ENCODE measurements at regions not wholly inside any gene's neighbourhood (a gene's known extent, or its start where the extent isn't known, plus 50 kb on each side); places are given as distances from the start of the nearest gene placed in this dataset.
"Not testable (repeated sequence)": the region's sequence is repeated elsewhere in the genome, so short reads cannot be mapped to it uniquely, and the experiment has no call there.

DNA sequence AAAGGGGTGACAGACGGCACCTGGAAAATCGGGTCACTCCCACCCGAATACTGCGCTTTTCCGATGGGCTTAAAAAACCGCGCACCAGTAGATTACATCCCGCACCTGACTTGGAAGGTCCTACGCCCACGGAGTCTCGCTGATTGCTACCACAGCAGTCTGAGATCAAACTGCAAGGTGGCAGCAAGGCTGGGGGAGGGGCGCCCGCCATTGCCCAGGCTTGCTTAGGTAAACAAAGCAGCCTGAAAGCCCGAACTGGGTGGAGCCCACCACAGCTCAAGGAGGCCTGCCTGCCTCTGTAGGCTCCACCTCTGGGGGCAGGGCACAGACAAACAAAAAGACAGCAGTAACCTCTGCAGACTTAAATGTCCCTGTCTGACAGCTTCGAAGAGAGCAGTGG, 234.2 kb upstream of the ANXA10 start:
- not testable (repeated sequence) for DNase-seq

DNA sequence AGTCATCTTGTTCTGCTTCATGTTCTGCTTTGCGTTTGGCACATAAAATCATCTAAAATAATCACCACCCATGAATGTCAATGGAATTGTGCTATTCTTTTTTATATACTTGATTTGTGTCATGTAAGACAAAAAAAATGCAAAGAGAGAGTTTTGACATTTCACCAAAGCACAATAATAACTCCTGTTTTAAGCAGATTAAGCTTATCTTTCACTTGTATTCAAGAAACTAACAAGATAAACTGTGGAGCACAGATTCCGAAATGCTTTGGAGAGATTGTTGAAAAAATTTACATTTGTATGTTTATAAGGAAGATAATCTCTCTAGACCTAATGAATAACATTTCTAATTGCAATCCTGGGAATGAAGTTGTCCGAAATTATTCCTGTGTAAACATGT, 225.1 kb upstream of the ANXA10 start:
- DNase-seq: no peak

DNA sequence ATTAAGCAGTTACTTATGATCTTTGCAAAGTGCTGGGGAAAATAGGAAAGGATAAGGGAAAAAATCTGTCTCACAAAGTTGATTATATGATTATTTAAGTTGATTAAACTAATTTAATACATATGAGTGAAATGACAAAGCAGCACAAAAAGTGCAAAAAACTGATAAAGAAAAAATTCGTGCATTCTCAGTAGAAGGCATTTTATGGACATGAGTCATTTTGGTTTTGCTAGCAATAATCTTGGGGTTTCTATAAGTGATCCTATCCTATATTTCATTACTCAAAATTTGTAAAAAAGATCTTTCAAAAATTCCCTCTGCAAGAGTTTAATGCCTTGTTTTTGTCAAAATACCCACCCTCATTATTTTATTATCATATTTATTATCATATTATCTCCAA, 224.2 kb upstream of the ANXA10 start:
- DNase-seq: no peak

DNA sequence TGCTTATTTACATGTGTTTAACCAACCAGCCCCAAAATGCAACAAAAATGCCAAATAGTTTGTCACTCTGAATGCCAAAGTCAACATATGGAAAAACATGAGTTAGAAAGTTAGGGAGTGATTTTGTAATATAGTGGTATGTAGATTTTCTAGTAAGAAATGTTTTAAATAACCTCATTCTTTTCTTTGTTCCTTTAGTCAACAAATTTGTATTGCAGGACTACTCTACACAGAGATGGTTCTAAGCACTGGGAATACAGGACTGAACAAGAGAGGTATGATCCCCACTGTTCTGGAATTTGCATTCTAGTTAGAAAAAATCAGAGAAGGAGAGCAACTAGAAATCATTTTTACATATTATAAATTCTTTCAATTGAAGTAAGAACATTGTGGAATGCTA, 218.8 kb upstream of the ANXA10 start:
- DNase-seq: no peak

DNA sequence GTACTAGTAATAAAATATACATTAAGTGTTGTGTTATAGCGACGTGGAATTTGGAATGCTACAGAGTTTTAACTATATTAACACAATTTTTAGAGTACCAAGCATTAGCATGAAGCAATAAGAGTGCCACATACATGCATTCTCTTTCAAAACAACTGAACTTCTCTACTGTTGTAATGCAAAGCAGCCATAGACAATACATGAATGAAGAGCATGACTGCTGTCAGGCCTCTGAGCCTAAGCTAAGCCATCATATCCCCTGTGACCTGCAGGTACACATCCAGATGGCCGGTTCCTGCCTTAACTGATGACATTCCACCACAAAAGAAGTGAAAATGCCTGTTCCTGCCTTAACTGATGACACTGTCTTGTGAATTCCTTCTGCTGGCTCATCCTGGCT, 216.2 kb upstream of the ANXA10 start:
- not testable (repeated sequence) for DNase-seq

DNA sequence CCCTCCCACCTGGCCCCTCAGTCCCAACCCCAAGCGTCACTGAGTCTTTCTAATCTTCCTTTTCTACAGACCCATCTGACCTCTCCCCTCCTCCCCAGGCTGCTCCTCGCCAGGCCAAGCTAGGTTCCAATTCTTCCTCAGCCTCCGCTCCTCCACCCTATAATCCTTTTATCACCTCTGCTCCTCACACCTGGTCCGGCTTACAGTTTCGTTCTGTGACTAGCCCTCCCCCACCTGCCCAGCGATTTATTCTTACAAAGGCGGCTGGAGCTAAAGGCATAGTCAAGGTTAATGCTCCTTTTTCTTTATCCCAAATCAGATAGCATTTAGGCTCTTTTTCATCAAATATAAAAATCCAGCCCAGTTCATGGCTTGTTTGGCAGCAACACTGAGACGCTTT, 214.5 kb upstream of the ANXA10 start:
- DNase-seq: not testable (repeated sequence)

DNA sequence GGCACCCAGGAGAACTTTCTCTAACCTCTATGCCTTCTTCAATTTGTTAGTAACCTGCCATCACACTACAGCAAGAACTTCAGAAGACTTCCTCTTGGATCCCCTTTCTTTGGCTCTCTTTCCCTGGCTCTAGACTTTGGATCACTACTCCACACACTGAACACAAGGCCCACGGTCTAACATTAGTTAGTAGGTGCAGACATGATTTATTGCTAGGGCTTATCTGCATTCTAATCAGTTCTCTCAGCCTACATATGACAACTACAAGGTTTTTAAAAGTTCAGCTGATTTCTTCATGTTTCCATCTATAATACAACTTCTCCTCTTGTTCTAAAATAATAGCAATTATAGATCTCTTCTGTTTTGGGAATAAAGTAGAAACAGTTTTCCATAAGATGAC, 209.1 kb upstream of the ANXA10 start:
- DNase-seq: no peak

DNA sequence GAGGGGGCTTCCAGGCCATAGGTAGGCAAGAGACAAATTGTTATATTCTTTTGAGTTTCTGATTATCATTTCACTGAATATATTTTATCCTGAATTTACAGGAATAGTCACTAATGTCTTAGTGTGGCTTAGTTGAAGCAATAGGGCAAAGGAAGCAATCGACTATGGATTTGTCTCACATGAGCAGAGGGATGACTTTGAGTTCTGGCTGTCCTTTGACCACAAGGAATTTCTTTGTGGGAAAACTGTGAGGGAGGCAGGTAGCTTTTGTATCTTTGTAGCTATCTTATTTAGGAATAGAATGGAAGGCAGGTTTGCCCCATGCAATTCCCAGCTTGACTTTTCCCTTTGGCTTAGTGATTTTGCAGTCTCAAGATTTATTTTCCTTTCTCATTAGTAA, 207.3 kb upstream of the ANXA10 start:
- DNase-seq: no peak

DNA sequence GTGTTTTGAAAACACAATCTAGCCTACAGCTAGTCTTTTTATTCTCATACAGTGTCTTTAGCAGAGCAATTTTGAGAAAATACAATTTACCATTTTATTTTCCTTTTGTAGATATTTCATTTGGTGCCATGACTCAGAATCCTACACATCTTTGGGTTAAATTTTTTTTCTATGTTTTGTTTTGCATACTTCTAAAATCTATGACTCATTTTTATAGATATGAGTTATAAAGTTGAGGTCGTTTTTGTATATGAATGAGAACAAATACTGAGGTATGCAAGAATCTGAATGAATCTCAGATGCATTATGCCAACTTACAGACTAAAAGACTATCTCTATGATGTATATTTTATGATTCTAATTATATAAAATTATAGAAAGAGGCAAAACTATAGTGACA, 206.5 kb upstream of the ANXA10 start:
- no peak for DNase-seq

DNA sequence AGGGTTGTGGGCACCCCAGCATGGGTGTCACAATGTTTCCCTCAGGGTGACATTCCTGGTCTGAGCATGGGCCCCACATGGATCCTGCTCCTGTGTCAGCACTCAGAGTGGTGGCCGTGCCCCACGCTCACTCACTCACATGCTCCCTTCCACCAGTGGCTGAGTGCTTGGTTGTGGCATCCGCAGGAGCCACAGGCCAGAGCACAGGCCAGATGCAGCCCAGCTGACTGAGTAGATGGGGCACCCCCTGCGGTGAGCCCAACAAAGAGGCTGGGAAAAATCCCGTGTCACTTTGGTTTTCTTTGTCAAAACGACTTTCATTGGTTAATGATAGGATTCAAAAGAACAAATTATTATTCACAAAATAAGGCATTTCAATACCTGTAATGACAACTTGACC, 204.6 kb upstream of the ANXA10 start:
- DNase-seq: no peak

DNA sequence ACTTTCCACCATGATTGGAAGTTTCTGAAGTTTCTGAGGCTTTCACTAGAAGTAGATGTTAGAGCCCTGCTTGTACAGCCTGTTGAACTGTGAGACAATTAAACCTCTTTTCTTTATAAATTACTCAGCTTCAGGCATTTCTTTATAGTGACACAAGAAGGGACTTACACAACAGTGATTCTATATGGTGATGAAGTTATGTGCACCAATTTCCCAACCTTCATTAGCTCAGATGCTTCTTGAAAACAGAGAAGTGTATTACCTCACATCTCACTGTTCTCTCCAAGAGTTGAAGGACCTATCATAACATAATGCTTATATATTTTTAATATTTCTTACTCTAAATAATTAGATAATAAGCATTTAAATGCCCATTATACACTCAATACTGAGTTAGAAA, 202.1 kb upstream of the ANXA10 start:
- no peak for DNase-seq

DNA sequence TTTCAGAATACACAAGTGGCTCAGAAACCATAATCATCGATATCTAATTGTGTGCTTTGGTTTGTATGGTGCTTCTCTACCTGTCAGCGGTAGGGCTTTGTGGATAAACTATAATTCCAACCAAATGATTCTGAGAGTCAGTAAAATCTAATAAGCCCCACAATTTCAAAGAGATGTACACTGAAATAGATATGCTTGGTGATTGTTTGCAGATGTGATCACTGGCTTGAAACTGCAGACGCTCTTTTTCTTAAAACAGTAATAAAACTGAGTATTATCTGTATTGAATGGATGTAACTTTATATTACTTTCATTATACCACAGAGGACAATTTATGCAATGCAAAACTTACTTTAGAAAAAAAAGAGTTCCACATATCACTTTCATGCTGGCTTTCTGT, 198.8 kb upstream of the ANXA10 start:
- DNase-seq: no peak

DNA sequence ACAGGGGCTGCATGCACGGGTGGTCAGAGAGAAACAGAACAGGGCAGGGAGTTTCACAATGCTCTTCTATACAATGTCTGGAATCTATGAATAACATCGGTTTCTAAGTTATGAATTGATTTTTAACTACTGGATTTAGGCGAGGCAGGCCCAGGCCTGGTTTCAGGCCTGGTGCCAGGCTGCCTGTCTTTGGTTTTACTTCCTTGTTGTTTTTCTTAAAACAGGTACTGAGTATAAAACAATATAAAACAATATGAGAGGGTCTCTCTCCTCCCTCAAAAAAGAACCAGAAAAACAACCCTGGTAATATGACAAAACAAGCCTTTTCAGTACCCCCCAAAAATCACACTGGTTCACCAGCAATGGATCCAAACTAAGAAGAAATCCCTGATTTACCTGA, 196.1 kb upstream of the ANXA10 start:
- DNase-seq: not testable (repeated sequence)

DNA sequence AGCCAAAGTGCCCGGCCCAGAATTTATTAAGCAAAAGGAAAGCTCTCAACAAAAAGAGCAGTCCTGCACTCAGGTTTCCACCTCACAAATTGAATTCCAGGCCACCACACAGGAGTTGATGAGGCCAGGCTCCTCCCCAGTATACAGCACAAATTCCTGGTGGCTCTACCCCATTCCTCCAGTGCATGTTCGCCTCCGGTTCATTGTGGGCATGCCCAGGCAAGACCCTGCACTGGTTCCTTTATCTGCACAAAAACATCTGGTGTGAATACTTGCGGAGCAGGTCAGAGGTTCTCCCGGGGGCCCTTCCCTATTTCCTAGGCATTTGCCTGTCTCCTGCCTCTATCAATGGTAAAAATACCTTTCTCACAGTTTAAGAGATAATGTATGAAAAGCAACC, 195.2 kb upstream of the ANXA10 start:
- DNase-seq: no peak

DNA sequence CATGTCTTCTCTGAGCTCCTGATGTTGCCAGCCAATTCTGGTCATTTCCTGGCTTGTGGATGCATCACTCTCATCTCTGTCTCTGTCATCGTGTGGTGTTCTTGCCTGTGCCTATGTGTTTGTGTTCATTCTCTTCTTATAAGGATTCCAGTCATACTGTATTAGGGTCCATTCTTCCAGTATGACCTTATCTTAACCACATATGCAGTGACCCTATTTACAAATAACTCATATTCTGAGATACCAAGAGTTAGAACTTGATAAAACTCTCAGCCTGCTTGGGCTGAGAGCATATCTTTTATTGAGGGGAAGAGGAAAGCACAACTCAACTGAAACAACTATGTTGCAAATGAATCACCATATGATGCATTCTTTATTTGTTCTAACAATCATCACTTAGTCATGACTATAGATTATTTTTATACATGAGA, 189.0 kb upstream of the ANXA10 start:
- no peak for DNase-seq

DNA sequence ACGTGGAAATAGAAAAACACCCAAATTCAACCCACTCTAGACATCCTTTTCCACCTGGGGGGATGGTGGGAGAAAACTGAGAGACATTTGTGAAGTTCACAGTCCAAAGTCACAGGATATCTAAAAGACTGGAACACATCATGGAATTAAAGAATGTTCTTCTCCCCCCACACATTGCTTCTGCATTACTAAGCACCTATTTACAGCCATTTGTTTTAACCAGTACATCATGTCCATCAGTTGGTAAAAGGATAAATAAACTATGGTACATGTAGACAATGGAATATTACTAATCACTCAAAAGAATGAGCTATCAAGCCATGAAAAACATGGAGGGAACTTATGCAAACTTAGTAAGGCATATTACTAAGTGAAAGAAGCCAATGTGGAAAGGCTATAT, 185.5 kb upstream of the ANXA10 start:
- no peak for DNase-seq

DNA sequence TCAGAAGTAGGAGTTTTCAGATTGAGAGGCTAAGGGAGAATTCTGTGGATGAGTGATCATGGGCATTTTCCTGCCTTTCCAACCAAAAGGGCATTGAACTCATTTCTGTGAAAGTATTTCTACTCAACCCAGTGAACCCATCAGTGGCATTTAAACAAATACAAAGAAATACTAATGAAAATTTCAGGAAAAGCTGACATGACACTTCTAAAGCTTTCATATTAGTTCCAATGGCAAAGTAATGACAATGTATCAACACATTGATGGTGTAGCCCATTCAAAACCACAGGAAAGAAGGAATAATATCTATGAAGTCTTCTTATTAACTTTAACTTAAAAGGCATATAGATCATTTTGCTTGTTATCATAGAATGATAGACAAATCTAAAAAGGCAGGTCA, 183.5 kb upstream of the ANXA10 start:
- no peak for DNase-seq

DNA sequence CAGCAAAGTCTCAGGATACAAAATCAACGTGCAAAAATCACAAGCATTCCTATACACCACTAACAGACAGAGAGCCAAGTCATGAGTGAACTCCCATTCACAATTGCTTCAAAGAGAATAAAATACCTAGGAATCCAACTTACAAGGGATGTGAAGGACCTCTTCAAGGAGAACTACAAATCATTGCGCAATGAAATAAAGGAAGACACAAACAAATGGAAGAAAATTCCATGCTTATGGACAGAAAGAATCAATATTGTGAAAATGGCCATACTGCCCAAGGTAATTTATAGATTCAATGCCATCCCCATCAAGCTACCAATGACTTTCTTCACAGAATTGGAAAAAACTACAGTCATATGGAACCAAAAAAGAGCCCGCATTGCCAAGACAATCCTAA, 179.8 kb upstream of the ANXA10 start:
- DNase-seq: not testable (repeated sequence)

DNA sequence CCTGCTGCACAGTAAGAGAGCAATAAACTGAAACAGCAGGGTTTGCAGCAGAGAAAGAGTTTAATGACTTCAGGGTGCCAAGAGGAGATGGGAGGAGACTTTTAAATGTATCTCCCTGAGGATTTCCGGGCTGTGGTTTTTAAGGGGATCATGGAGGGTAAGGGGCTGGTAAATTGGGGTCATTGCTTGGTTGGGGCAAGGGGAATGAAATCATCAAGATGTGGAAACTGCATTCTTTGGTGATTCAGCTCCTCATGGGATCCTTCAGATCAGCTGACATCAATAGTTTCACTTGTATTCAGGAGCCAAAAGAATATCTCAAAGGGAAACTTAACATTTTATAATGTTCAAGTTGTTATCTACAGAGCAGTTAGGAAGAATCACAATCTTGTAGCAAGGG, 174.3 kb upstream of the ANXA10 start:
- DNase-seq: no peak

DNA sequence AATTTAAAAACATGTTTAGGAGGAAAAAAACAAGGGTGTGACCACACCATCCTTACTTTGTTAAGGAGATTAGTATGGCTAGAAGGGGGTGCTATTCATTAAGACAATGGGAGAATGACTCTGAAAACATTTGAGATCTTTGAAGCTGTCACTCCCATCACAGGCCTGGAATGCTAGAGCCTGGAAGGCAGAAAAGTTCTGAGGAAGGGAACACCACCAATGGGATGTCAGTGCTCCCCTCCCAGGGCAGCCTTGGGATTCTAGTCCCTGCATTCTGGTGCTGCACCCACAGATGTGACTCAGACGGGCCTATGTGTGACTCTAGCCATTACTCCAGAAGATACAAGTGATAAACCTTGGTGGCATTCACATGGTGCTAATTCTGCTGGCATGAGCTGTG, 162.2 kb upstream of the ANXA10 start:
- DNase-seq: no peak

DNA sequence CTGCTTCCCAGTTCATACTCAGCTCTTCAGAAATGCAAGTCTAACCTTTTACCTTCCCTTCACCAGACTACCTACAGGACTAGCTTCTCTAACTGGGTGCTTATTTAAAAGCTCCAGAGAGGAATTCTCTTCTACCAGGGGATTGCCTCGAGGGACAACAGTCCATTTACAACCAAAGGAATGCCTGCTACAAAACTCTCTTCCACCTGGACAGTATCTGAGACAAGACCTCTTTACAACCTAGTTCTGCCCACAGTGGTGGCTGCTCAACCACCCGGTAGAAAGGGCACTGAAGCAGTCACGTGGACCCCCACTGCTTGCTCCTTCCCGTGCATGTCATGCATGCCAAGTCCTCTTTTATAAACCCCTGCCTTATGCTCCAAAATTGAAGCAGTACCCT, 158.1 kb upstream of the ANXA10 start:
- DNase-seq: no peak

DNA sequence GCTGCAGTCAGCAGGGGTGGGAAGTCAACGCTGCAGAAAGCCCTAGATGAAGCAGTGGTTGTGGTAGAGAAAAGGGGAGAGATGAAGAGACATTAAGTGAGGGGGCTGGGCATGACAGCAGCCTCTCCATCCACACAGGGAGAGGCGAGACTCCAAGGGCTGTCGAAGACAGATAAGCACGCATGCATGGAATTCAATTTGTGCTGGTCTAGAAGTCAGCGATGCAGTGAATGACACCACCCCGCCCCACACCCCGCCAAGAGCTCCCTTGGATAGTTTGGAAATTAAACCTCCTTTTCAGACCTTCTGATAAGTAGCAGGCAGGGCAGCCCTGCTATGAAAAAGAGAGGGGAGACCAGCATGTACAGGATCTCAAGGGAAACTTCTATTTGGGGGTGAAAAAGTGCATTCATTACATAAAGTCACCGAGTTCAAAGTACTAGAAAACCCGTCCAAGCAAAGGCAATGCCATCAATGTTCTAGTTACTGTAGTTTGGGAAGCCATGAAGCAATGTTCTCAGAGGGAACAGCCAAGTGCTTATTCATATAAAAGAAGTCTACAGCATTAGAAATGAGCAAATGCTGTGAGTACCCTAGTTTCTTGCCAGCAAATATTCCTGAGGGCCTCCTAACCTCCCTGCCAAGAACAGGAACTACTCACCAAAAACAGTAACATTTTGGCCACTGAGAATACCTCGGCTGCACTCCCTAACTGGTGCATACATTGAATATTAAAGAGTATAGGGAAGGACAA, 152.3 kb upstream of the ANXA10 start:
- no peak for DNase-seq

DNA sequence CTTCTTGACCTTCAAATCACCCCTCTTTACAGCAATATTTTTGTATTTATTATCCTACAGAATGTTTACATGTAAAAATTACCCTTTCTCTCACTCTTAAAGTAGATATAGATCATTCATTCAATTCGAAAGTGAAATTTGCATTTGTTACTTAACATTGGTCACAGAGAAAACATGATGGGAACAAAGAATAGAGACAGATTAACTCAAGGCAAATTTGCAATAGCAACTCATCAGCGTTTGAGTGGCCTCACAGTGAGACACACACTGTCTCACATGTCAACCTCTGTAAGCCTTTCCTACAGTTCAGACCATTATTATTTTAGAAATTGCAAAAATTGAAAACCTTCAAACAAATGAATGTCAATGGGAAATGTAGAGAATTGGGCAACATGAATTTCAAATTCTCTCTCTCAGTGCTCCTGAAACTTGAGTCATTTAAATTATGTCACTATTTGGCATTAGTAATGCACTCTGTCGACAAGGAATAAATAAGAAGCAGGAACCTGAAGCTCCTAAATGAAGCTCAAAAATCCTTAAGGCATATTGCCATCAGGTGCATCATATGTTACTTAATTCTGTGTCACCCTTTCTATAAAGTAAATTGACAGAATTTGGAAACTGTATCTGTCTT, 148.3 kb upstream of the ANXA10 start:
- no peak for DNase-seq

DNA sequence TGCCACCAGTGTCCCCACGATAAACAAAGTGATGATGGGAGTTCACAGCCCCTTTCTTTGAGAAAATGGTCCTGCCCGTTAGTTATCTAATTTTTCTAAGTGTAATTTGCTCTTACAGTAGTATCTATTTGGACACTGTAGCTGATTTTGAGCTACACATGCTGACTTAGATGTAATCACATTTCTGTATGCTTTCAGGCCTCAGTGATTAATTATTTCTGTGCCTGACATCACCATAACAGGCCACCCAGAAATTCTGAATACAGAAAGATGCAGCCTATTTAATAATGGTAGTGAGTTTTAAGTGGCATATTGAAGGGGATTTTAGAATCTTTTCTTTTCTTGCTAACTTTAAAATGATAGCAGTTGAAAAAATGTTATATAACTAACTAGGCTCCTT, 147.6 kb upstream of the ANXA10 start:
- no peak for DNase-seq

DNA sequence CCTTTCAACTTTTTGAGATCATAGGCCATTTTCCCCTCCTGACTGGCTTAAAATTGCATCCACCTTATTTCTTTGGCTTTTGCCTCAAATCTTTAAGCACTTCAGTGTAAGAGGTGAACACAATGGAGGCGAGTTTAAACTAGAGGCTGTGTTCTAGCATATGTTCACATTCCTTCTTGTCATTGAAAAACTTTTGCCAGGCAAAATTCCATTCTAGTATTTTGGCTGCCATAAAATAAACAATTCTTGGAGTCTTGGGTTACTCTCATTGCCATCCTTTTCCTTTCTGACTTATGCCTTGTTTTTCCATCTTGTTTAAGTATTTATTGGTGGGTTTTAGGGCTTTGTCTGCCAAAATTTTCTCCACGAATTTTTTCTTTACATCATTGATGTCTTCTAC, 137.3 kb upstream of the ANXA10 start:
- DNase-seq: no peak

Measured in NCI-H524 (cell line).